ENCODE measurements at regions not wholly inside any gene's neighbourhood (a gene's known extent, or its start where the extent isn't known, plus 50 kb on each side); places are given as distances from the start of the nearest gene placed in this dataset.
"Not testable (repeated sequence)": the region's sequence is repeated elsewhere in the genome, so short reads cannot be mapped to it uniquely, and the experiment has no call there.

DNA sequence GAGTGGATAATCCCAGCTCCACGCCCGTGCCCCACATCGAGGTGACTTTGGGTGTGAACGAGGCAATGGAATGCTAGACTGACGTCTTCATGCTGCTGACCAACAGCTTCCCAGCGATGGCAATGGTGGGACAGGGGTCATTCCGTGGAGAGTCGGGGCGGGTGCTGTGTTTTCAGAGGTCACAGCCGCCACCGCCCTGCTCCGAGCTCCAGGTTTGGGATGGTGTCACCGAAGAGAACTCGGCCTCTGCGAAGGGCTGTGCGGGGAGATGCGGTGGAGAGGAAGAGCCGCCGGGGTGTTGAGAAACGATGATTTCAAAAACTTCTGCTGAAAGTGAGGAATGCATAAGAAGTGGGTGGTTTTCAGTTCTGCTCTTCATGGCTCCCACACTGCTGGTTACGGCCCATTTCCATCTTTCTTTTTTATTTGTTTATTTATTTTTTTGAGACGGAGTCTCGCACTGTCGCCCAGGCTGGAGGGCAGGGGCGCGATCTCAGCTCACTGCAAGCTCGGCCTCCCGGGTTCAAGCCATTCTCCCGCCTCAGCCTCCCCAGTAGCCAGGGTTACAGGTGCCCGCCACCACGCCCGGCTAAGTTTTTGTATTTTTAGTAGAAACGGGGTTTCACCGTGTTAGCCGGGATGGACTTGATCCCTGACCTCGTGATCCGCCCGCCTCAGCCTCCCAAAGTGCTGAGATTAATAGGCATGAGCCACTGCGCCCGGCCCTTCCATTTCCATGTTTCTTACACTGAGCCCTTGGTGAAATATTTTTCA, 142.6 kb downstream of the RTP5 start:
- no peak overlapping the region for H3K4me3 Mint-ChIP-seq
- peaks cover 6% of the 10 kb centered on the region for H3K27me3 Mint-ChIP-seq (ENCODE audit: low read depth)
- DNase-seq (no peak), ATAC-seq (replicated peaks in 1 of 2) (no peak)
- no peak overlapping the region for H3K27ac Mint-ChIP-seq
- H3K36me3 Mint-ChIP-seq (ENCODE audit: insufficient read depth in 2 of 2), result no peaks in the 10 kb centered on the region
- H3K4me1 Mint-ChIP-seq (ENCODE audit: low read depth), result no peaks in the 10 kb centered on the region
- H3K9me3 Mint-ChIP-seq, result no peaks in the 10 kb centered on the region

DNA sequence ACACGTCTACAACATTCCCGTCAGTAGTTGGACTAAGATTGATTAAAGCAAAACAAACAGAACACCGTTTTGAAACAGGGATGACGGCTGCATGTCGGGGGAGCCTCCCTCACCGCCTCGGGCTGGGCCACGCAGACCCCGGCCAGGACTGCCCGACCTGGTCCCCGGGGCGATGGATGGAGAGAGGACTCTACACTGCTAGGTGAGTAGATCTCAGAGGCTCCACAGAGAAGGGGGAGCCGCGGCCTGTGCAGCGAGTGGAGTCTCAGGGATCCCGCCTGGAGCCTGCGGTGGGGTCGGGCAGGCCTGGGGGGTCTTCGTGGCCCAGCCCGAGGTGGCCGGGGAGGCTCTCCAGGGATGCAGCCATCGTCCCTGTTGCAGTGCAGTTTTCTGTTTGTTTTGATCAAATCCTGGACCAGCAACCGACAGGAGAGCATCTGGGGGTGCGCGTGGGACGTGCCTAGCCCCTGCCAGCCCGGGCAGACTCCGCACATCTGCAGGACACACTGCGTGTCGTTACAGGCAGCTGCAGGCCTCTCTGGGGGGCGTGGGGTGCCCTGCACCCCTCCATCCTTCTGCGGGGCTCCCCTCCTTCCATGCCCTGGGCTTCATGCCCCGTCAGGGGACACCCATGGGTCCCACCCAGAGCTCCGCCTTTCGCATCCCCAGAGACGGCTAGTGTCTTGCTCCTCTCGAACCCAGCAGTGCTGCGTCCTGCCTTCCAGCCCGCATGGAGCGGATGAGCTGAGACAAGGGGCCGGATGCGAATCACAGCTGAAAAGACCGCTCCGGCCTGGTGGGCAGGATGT, 143.6 kb downstream of the RTP5 start:
- Mint-ChIP-seq H3K27me3 (ENCODE audit: low read depth) (peaks cover 6% of the 10 kb centered on the region), H3K4me1 (ENCODE audit: low read depth) (no peaks in the 10 kb centered on the region), H3K4me3 (no peak overlapping the region), H3K27ac (no peak overlapping the region), H3K9me3 (no peaks in the 10 kb centered on the region), H3K36me3 (ENCODE audit: insufficient read depth in 2 of 2) (no peaks in the 10 kb centered on the region)
- no peak for DNase-seq
- ATAC-seq (replicated peaks in 1 of 2), result no peak

DNA sequence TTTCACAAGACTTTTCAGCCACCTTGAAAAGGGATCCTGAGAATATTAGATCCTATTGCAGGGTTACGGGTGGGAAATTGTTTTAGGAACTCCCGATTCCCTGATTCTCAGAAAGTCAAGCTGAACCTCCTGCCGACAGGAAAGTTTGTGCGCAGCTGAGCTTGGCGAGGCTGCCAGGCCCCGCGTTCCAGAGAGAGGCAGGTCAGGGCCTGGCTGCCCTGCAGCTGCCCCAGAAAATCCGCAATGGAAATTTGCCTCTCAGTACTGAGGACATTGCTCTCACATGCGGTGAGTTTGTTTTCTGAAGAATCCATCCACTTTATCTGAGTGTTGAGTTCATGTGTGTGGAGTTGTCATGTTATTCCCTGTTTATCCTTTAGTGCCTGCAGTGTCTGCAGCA, 144.2 kb downstream of the RTP5 start:
- H3K36me3 Mint-ChIP-seq (ENCODE audit: insufficient read depth in 2 of 2), result no peaks in the 10 kb centered on the region
- peaks cover 6% of the 10 kb centered on the region for H3K27me3 Mint-ChIP-seq (ENCODE audit: low read depth)
- no peak overlapping the region for H3K4me3 Mint-ChIP-seq
- no peaks in the 10 kb centered on the region for H3K9me3 Mint-ChIP-seq
- H3K27ac Mint-ChIP-seq, result no peak overlapping the region
- no peaks in the 10 kb centered on the region for H3K4me1 Mint-ChIP-seq (ENCODE audit: low read depth)
- ATAC-seq (replicated peaks in 1 of 2) (no peak), DNase-seq (no peak)

DNA sequence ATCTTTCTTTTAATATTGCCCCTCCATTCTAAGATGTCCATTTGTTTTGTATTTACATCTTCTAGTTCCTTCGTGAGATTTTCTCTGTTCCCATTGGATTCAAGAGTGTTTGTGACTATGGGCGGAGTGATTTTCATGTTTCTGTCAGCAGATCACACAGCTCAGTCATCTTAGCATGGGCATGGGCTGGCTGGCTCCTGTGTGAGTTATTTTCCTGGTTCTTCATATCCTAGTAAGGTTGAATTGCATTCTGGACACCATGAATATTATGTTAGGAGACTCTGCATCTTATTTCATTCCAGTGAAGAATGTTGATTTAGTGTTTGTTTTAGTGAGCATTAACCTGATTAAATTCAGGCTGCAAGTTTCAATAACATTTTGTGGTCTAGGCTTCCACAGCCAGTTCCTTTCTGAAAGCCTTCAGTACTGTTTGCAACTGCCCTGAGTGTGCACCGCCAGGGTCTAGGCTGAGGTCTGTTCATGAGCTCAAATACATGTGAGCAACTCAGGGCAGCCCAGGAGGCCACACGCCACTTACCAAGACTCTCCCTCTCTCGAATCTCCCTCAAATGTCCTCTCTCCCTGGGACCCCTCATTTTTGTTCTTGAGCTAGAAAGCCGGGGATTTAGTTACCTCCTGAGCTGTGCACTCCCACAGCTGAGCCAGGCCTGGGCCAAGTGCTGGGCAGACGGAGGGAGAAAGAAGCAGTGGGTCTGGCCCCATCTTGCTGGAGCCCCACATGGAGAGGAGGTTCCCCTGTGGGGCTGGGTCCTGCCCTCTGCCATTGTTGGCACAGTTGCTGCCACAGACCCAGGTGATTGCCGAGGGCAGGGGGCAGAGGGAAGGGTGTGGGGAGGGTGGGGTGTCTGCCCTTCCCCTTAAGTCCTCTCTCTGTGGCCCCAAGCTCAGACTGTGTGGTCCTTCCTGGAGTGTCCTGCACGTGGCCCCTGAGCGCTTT, 145.9 kb downstream of the RTP5 start:
- no peaks in the 10 kb centered on the region for H3K9me3 Mint-ChIP-seq
- H3K4me3 Mint-ChIP-seq, result no peak overlapping the region
- no peaks in the 10 kb centered on the region for H3K4me1 Mint-ChIP-seq (ENCODE audit: low read depth)
- H3K27me3 Mint-ChIP-seq (ENCODE audit: low read depth), result peaks cover 6% of the 10 kb centered on the region
- H3K36me3 Mint-ChIP-seq (ENCODE audit: insufficient read depth in 2 of 2), result no peaks in the 10 kb centered on the region
- ATAC-seq (replicated peaks in 1 of 2) (no peak), DNase-seq (no peak)
- no peak overlapping the region for H3K27ac Mint-ChIP-seq

DNA sequence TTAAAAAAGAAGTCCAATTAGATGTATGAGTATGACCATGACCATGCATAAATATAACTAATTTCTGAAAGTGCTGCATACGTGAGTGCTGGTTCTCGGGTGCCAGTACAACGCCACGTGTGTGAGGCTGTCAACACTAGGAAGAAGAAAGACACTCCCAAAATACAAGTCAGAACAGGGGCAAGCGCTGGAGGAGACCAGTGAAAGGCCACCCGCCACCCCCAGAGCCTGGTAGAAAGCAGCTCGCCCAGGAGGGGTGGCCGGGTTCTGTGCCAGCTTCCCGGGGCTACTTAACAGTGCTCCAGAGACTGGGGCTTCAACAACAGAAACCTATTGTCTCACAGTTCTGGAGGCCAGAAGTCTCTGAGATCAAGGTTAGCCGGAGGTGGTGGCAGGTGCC, 147.6 kb downstream of the RTP5 start:
- no peak overlapping the region for H3K27ac Mint-ChIP-seq
- DNase-seq, result no peak
- no peak for ATAC-seq (replicated peaks in 1 of 2)
- H3K4me3 Mint-ChIP-seq, result no peak overlapping the region
- no peaks in the 10 kb centered on the region for H3K9me3 Mint-ChIP-seq
- H3K36me3 Mint-ChIP-seq (ENCODE audit: insufficient read depth in 2 of 2), result peaks cover 0 to 5% of the 10 kb centered on the region in 2 donors
- H3K4me1 Mint-ChIP-seq (ENCODE audit: low read depth), result no peaks in the 10 kb centered on the region
- H3K27me3 Mint-ChIP-seq (ENCODE audit: low read depth), result peaks cover 6% of the 10 kb centered on the region

DNA sequence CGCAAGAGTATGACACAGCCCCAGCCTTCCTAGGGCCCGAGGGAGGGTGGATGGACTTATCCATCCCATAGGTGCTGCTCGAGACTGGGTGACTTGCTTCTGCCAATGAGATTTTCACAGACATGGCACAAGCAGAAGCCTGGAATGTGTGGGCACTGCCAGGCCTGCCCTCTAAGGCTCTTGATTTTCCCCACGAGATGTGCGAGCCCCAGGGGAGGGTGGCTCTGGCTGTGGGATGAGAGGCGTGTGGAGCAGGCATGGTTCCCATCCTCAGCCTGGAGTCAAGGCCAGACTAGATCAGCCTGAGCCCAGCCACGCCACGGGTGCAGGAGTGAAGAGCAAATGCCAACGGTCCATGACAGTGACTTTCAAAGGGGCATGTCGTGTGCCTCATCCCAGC, 148.9 kb downstream of the RTP5 start:
- H3K4me3 Mint-ChIP-seq; DNase-seq; H3K9me3 Mint-ChIP-seq; H3K4me1 Mint-ChIP-seq (ENCODE audit: low read depth); H3K27ac Mint-ChIP-seq; ATAC-seq (replicated peaks in 1 of 2); H3K27me3 Mint-ChIP-seq (ENCODE audit: low read depth): not testable (repeated sequence)
- H3K36me3 Mint-ChIP-seq (ENCODE audit: insufficient read depth in 2 of 2), result peaks cover 0 to 11% of the 10 kb centered on the region in 2 donors

DNA sequence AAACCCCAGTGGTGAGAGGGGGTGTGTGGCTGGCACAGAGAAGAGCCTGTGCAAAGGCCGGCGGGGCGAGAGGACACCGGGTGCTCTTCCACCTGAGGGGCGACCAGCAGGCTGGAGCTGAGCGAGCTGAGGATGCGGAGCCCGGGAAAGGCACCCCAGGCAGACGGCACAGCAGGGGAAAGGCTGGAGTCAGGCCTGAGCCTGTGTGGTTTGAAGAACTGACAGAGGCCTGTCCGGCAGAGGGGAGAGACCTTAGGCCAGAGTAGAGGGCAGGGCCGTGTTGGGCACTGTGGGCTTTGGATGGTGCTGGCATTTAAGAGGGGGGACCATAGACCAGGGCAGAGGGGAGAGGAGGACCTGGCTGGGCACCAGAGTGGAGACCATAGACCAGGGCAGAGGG, 149.8 kb downstream of the RTP5 start:
- no peaks in the 10 kb centered on the region for H3K9me3 Mint-ChIP-seq
- H3K27me3 Mint-ChIP-seq (ENCODE audit: low read depth), result peaks cover 6% of the 10 kb centered on the region
- H3K4me1 Mint-ChIP-seq (ENCODE audit: low read depth), result no peaks in the 10 kb centered on the region
- no peak overlapping the region for H3K4me3 Mint-ChIP-seq
- peaks cover 0 to 11% of the 10 kb centered on the region in 2 donors for H3K36me3 Mint-ChIP-seq (ENCODE audit: insufficient read depth in 2 of 2)
- DNase-seq (no peak), ATAC-seq (replicated peaks in 1 of 2) (no peak)
- no peak overlapping the region for H3K27ac Mint-ChIP-seq

DNA sequence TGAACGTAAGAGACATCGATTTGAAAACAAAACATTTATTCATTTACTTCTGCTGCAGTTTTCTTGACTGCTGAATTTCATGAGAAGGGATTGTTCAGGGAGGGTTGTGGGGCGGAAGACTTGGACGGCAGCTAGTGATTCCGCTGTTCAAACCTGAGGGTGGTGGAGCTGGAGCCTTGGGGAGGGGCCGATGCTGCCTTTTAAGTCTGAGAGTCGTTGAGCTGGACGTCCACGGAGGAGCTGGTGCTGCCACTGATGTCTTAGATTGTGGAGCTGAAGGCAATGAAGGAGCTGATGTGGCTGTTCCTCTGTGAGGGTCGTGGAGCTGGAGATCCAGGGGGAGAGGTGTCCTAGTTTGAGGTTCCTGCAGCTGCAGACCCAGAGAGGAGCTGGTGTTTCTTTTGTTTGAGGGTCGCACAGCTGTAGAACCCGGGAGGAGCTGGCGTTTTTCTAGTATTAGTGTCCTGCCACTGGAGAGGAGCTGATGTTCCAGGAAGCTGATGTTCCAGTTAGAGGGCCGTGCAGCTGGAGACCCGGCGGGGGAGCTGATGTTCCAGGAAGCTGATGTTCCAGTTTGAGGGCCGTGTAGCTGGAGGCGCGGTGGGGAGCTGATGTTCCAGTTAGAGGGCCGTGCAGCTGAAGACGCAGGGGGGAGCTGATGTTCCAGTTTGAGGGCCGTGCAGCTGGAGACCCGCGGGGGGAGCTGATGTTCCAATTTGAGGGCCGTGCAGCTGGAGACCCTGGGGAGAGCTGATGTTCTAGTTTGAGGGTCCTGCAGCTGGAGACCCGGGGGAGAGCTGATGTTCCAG, 150.9 kb downstream of the RTP5 start:
- Mint-ChIP-seq H3K27ac (no peak overlapping the region), H3K4me1 (ENCODE audit: low read depth) (no peaks in the 10 kb centered on the region), H3K27me3 (ENCODE audit: low read depth) (no peaks in the 10 kb centered on the region), H3K36me3 (ENCODE audit: insufficient read depth in 2 of 2) (peaks cover 0 to 11% of the 10 kb centered on the region in 2 donors), H3K9me3 (no peaks in the 10 kb centered on the region), H3K4me3 (no peak overlapping the region)
- DNase-seq (no peak), ATAC-seq (replicated peaks in 1 of 2) (no peak)

DNA sequence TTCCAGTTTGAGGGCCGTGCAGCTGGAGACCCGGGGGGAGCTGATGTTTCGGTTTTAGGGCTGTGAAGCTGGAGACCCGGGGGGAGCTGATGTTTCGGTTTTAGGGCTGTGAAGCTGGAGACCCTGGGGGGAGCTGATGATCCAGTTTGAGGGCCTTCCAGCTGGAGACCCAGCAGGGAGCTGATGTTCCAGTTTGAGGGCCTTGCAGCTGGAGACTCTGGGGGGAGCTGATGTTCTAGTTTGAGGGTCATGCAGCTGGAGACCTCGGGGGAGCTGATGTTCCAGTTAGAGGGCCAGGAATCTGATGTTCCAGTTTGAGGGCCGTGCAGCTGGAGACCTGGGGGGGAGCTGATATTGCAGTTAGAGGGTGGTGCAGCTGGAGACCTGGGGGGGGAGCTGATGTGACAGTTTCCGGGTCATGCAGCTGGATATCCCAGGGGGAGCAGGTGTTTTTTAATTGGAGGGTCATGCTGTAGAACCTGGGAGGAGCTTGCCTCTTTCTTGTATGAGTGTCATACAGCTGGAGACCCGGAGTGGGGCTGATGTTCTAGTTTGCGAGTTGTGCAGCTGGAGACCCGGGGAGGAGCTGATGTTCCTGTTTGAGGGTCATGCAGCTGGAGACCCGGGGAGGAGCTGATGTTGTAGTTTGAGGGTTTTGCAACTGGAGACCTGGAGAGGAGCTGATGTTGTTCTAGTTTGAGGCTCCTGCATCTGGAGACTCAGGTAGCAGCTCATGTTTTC, 153.2 kb downstream of the RTP5 start:
- H3K4me1 Mint-ChIP-seq (ENCODE audit: low read depth), result no peaks in the 10 kb centered on the region
- no peak overlapping the region for H3K4me3 Mint-ChIP-seq
- H3K36me3 Mint-ChIP-seq (ENCODE audit: insufficient read depth in 2 of 2), result peaks cover 2 to 11% of the 10 kb centered on the region in 2 donors
- H3K27me3 Mint-ChIP-seq (ENCODE audit: low read depth), result no peaks in the 10 kb centered on the region
- no peak overlapping the region for H3K27ac Mint-ChIP-seq
- ATAC-seq (replicated peaks in 1 of 2) (no peak), DNase-seq (no peak)
- H3K9me3 Mint-ChIP-seq, result no peaks in the 10 kb centered on the region

DNA sequence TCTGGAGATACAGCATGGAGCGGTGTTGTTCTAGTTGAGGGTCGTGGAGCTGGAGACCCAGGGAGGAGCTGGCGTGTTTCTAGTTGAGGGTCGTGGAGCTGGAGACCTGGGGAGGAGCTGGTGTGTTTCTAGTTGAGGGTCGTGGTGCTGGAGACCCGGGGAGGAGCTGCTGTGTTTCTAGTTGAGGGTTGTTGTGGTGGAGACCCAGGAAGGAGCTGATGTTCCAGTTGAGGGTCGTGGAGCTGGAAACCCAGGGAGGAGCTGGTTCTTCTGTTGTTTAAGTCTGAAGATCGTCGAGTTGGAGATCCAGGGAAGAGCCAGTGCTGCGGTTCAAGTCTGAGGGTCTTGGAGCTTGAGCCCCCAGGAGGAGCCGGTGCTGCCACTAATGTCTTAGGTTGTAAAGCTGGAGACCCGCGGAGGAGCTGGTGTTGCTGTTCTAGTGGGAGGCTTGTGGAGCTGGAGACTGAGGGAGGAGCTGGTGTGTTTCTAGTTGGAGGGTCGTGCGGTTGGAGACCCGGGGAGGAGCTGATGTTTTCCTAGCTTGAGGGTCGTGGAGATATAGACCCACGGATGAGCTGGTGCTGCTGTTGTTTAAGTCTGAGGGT, 155.3 kb downstream of the RTP5 start:
- H3K36me3 Mint-ChIP-seq (ENCODE audit: insufficient read depth in 2 of 2), result peaks cover 2 to 11% of the 10 kb centered on the region in 2 donors
- DNase-seq (no peak), ATAC-seq (replicated peaks in 1 of 2) (no peak)
- H3K4me1 Mint-ChIP-seq (ENCODE audit: low read depth), result peaks cover 6% of the 10 kb centered on the region
- no peak overlapping the region for H3K27ac Mint-ChIP-seq
- no peak overlapping the region for H3K4me3 Mint-ChIP-seq
- no peaks in the 10 kb centered on the region for H3K27me3 Mint-ChIP-seq (ENCODE audit: low read depth)
- H3K9me3 Mint-ChIP-seq, result no peaks in the 10 kb centered on the region

DNA sequence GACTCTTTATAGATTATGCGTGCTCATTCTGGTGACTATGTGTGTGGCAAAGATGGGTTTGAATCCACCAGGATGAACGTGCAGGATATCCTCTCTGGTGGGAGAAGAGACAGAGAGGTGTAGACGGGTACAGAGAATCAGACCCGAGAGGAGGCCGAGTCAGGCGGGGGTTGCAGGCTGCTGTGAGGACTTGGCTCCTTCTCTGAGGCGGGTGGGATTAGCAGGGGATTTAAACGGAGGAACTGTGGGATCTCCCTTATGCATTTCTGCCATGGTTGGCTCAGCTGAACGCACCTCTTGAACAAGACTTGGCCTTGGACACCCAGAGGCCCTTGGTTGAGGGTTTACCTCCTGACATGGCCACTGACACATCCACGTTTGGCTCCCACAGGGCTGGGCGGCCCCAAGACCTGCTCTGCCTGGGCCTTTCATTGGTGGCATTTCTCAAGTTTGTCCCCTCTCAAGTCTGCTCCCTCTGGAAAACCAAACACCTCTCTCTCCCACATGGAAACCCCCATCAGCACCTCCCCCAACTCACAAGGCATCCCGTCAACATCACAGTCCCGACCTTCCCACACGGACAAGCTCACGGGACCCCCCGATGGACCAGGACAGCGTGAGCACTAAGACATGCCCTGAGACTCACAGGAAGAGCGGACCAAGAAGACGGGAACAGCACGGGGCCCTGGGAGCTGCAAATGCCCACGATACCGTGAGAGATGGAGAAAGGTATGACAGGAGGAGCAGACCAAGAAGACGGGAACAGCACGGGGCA, 158.3 kb downstream of the RTP5 start:
- DNase-seq, result no peak
- ATAC-seq (replicated peaks in 1 of 2), result no peak

More for the DNA sequence above, 158.3 kb downstream of the RTP5 start:
- Mint-ChIP-seq H3K4me1 (ENCODE audit: low read depth) (peaks cover 32% of the 10 kb centered on the region), H3K4me3 (no peak overlapping the region), H3K9me3 (no peaks in the 10 kb centered on the region), H3K27me3 (ENCODE audit: low read depth) (no peaks in the 10 kb centered on the region), H3K36me3 (ENCODE audit: insufficient read depth in 2 of 2) (peaks cover 2 to 4% of the 10 kb centered on the region in 2 donors), H3K27ac (no peak overlapping the region)
